IPS DF 4.7 (cell line): ENCODE measurements at regions not wholly inside any gene's neighbourhood (a gene's known extent, or its start where the extent isn't known, plus 50 kb on each side); places are given as distances from the start of the nearest gene placed in this dataset.

Experiments used
- DNase-seq: peaks from one replicate; pipeline ENCODE4 v3.0.0-alpha.2; 2013; ENCODE audit warnings: low spot score; ENCODE audit errors: extremely low read depth

GRCh38 chr2:239674981-239675825, 274.4 kb upstream of the HDAC4 start:
- DNase-seq = no peak

- DNase-seq = no peak
Observed at GRCh38 chr2:239674101-239674980, 273.5 kb upstream of the HDAC4 start.

- no peak for DNase-seq
Observed at GRCh38 chr2:239673641-239674040, 272.8 kb upstream of the HDAC4 start.

GRCh38 chr2:239671916-239672849, 271.4 kb upstream of the HDAC4 start:
- no peak for DNase-seq

GRCh38 chr2:239671471-239671870, 270.7 kb upstream of the HDAC4 start:
- no peak for DNase-seq

- DNase-seq = no peak
Observed at GRCh38 chr2:239670463-239671120, 269.8 kb upstream of the HDAC4 start.

- no peak for DNase-seq
Observed at GRCh38 chr2:239669899-239670460, 269.2 kb upstream of the HDAC4 start.

- no peak for DNase-seq
Observed at GRCh38 chr2:239669181-239669898, 268.5 kb upstream of the HDAC4 start.

GRCh38 chr2:239668651-239669050, 267.8 kb upstream of the HDAC4 start:
- no peak for DNase-seq

GRCh38 chr2:239668042-239668441, 267.2 kb upstream of the HDAC4 start:
- no peak for DNase-seq

GRCh38 chr2:239667431-239667985, 266.7 kb upstream of the HDAC4 start:
- DNase-seq = no peak

- DNase-seq = no peak
Observed at GRCh38 chr2:239666855-239667376, 266.1 kb upstream of the HDAC4 start.

- DNase-seq = no peak
Observed at GRCh38 chr2:239666053-239666854, 265.4 kb upstream of the HDAC4 start.

GRCh38 chr2:239664216-239664810, 263.5 kb upstream of the HDAC4 start:
- no peak for DNase-seq

GRCh38 chr2:239663364-239663924, 262.6 kb upstream of the HDAC4 start:
- no peak for DNase-seq

- DNase-seq = no peak
Observed at GRCh38 chr2:239662413-239663120, 261.7 kb upstream of the HDAC4 start.
